Umbilical cord (tissue), 1 donor: ENCODE measurements at regions not wholly inside any gene's neighbourhood (a gene's known extent, or its start where the extent isn't known, plus 50 kb on each side); places are given as distances from the start of the nearest gene placed in this dataset.

Source experiments
- DNase-seq: peaks from one replicate; pipeline ENCODE4 v3.0.0-alpha.2; 2015; ENCODE audit warnings: low spot score

- no peak for DNase-seq
Measured at GRCh38 chr12:88763536-88764100, 183.3 kb upstream of the KITLG start.

GRCh38 chr12:88758176-88758575 is 177.9 kb upstream of the KITLG start:
- no peak for DNase-seq

GRCh38 chr12:88756917-88757316 is 176.6 kb upstream of the KITLG start:
- no peak for DNase-seq

GRCh38 chr12:88756153-88756552 is 175.9 kb upstream of the KITLG start:
- DNase-seq = no peak

- no peak for DNase-seq
Measured at GRCh38 chr12:88753707-88754106, 173.4 kb upstream of the KITLG start.

GRCh38 chr12:88753066-88753465 is 172.8 kb upstream of the KITLG start:
- no peak for DNase-seq

- DNase-seq = no peak
Measured at GRCh38 chr12:88752183-88752582, 171.9 kb upstream of the KITLG start.

- DNase-seq = no peak
Measured at GRCh38 chr12:88750867-88751543, 170.7 kb upstream of the KITLG start.

- DNase-seq = peak; percentile 14
Measured at GRCh38 chr12:88746386-88746785, 166.1 kb upstream of the KITLG start.

GRCh38 chr12:88743946-88744685 is 163.8 kb upstream of the KITLG start:
- peak; percentile 54 for DNase-seq

- no peak for DNase-seq
Measured at GRCh38 chr12:88737838-88738472, 157.7 kb upstream of the KITLG start.

- no peak for DNase-seq
Measured at GRCh38 chr12:88736031-88736430, 155.8 kb upstream of the KITLG start.

- DNase-seq = no peak
Measured at GRCh38 chr12:88733008-88733407, 152.7 kb upstream of the KITLG start.

- no peak for DNase-seq
Measured at GRCh38 chr12:88729196-88729595, 148.9 kb upstream of the KITLG start.

GRCh38 chr12:88726806-88727720 is 146.8 kb upstream of the KITLG start:
- DNase-seq = no peak

- peak; percentile 20 for DNase-seq
Measured at GRCh38 chr12:88725592-88726143, 145.4 kb upstream of the KITLG start.

GRCh38 chr12:88723219-88723618 is 142.9 kb upstream of the KITLG start:
- no peak for DNase-seq

- no peak for DNase-seq
Measured at GRCh38 chr12:88720785-88721650, 140.7 kb upstream of the KITLG start.

GRCh38 chr12:88720231-88720630 is 140.0 kb upstream of the KITLG start:
- DNase-seq = no peak

GRCh38 chr12:88717188-88717587 is 136.9 kb upstream of the KITLG start:
- DNase-seq = no peak
